ENCODE measurements at regions not wholly inside any gene's neighbourhood (a gene's known extent, or its start where the extent isn't known, plus 50 kb on each side); places are given as distances from the start of the nearest gene placed in this dataset.
"Not testable (repeated sequence)": the region's sequence is repeated elsewhere in the genome, so short reads cannot be mapped to it uniquely, and the experiment has no call there.

GRCh38 chr2:88942798-88943197 is 251.3 kb downstream of the RPIA start:
- H3K4me1 ChIP-seq: no peaks in the 10 kb centered on the region
- no peak overlapping the region for H3K27ac ChIP-seq (replicated peaks in 1 of 4)
- no peaks in the 10 kb centered on the region for H3K9me3 ChIP-seq
- DNase-seq (ENCODE audit: extremely low spot score): no peak
- no peak overlapping the region for H3K4me3 ChIP-seq
- no peaks in the 10 kb centered on the region for H3K36me3 ChIP-seq
- intact Hi-C loops (cut with DNase I): no loop called here
- peaks cover 0 to 9% (median 0%) of the 10 kb centered on the region in 4 donors for H3K27me3 ChIP-seq
- WGBS: 62% methylated on average over 2 of the region's 2 CpGs
- TF ChIP-seq POLR2A (IDR thresholded peaks at IDR 0.05; ENCODE audit: low read depth): no peak
- TF ChIP-seq, protein P1, sequence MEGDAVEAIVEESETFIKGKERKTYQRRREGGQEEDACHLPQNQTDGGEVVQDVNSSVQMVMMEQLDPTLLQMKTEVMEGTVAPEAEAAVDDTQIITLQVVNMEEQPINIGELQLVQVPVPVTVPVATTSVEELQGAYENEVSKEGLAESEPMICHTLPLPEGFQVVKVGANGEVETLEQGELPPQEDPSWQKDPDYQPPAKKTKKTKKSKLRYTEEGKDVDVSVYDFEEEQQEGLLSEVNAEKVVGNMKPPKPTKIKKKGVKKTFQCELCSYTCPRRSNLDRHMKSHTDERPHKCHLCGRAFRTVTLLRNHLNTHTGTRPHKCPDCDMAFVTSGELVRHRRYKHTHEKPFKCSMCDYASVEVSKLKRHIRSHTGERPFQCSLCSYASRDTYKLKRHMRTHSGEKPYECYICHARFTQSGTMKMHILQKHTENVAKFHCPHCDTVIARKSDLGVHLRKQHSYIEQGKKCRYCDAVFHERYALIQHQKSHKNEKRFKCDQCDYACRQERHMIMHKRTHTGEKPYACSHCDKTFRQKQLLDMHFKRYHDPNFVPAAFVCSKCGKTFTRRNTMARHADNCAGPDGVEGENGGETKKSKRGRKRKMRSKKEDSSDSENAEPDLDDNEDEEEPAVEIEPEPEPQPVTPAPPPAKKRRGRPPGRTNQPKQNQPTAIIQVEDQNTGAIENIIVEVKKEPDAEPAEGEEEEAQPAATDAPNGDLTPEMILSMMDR (IDR thresholded peaks at IDR 0.05): no peak
- TF ChIP-seq POLR2AphosphoS5 (IDR thresholded peaks at IDR 0.05): no peak
- no peak for TF ChIP-seq EP300 (IDR thresholded peaks at IDR 0.05)

DNA sequence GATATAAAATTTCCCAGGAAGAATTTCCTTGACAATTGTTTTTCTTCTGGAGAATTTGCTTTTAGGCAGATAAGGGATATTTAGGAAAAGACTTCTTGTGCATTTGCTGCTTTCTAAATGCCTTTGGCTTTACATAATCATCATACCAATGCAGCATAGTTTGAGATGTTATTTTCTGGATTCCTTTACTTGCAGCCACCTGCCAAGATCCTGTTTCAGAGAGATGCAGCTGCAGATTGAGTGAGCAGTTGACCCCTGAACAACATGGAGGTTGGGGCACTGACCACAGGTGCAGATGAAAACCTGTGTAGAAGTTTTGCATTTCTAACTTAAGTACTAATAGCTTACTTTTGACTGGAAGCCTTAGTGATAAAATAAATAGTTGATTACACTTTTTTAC is 257.9 kb downstream of the RPIA start:
- no peak for DNase-seq (ENCODE audit: extremely low spot score)
- Histone ChIP-seq H3K9me3 (no peaks in the 10 kb centered on the region), H3K4me3 (no peak overlapping the region), H3K27me3 (peaks cover 0 to 10% (median 0%) of the 10 kb centered on the region in 4 donors), H3K4me1 (no peaks in the 10 kb centered on the region), H3K27ac (replicated peaks in 1 of 4) (no peak overlapping the region), H3K36me3 (no peaks in the 10 kb centered on the region)
- intact Hi-C loops (cut with DNase I): no loop called here
- TF ChIP-seq, protein P1 (IDR thresholded peaks at IDR 0.05): no peak
- no peak for TF ChIP-seq EP300 (IDR thresholded peaks at IDR 0.05)
- no peak for TF ChIP-seq POLR2A (IDR thresholded peaks at IDR 0.05; ENCODE audit: low read depth)
- no peak for TF ChIP-seq POLR2AphosphoS5 (IDR thresholded peaks at IDR 0.05)

DNA sequence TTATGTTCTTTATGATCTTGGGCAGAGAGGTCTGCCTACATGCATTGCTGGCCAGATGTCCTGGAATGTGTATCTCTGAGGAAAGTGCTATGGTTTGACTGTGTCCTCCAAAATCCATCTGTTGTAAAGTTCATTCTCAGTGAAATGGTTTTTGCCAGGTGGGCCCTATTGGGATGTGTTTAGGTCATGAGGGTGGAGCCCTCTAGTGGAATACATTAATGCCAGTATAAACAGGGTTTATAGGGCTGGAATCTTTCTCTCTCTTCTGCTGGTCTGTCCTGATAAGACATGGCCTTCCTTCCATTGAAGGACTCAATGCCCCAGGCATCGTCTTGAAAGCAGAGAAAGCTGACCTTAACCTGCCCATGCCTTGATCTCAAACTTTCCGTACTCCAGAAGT is 258.5 kb downstream of the RPIA start:
- Histone ChIP-seq H3K27ac (replicated peaks in 1 of 4) (no peak overlapping the region), H3K4me1 (no peaks in the 10 kb centered on the region), H3K9me3 (no peaks in the 10 kb centered on the region), H3K4me3 (no peak overlapping the region), H3K27me3 (peaks cover 0 to 14% (median 0%) of the 10 kb centered on the region in 4 donors), H3K36me3 (no peaks in the 10 kb centered on the region)
- DNase-seq (ENCODE audit: extremely low spot score): no peak
- intact Hi-C loops (cut with DNase I): no loop called here
- TF ChIP-seq POLR2AphosphoS5 (IDR thresholded peaks at IDR 0.05) (no peak), POLR2A (IDR thresholded peaks at IDR 0.05; ENCODE audit: low read depth) (no peak)
- TF ChIP-seq, protein P1 (IDR thresholded peaks at IDR 0.05): peak in 1 of 3 experiments; percentile 4
- WGBS: 61% methylated on average over 2 of the region's 2 CpGs

GRCh38 chr2:88955607-88956006 is 264.1 kb downstream of the RPIA start:
- Histone ChIP-seq H3K27ac (replicated peaks in 1 of 4) (no peak overlapping the region), H3K36me3 (no peaks in the 10 kb centered on the region), H3K4me1 (no peaks in the 10 kb centered on the region), H3K4me3 (no peak overlapping the region), H3K9me3 (no peaks in the 10 kb centered on the region), H3K27me3 (peaks cover 0 to 25% (median 0%) of the 10 kb centered on the region in 4 donors)
- 90% methylated on average over 1 of the region's 1 CpG for WGBS
- TF ChIP-seq POLR2AphosphoS5 (IDR thresholded peaks at IDR 0.05) (no peak), EP300 (IDR thresholded peaks at IDR 0.05) (no peak), POLR2A (IDR thresholded peaks at IDR 0.05; ENCODE audit: low read depth) (no peak)
- TF ChIP-seq, protein P1 (IDR thresholded peaks at IDR 0.05): no peak
- no peak for DNase-seq (ENCODE audit: extremely low spot score)
- intact Hi-C loops (cut with DNase I): no loop called here

DNA sequence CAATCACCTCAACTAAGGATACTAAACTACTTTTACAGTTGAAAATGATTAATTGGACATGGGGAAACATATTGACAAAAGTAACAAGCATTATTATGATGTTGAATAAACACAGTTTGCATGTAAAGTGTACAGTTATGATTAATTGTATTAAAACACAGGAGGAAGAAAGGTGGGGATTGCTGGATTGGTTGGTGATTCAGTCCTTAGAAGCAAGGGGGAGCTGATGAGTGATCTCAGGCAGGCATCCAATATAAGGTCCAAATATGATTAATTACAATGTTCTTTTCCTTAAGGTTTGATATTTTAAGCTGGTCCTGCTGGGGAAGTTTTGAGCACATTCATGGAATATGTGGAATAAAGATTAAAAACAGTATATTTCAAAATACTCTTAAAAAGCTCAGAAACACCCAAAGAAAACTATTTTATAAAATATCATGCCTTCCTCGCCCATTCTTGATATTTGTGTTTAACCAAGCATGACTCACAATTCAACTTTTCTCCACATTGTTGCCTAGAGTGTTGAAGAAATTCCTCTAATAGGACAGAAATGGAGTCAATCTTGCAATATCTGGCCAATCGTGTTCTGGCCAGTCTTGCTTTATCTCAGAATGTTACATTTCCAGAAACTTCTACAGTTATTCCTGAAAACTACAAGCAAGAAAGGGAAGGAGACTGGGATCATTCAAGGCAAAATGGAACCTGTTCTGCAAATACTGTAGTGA is 268.2 kb downstream of the RPIA start:
- Histone ChIP-seq H3K4me1 (no peaks in the 10 kb centered on the region), H3K27ac (replicated peaks in 1 of 4) (no peak overlapping the region), H3K27me3 (peaks cover 0 to 25% (median 0%) of the 10 kb centered on the region in 4 donors), H3K36me3 (no peaks in the 10 kb centered on the region), H3K9me3 (no peaks in the 10 kb centered on the region), H3K4me3 (no peak overlapping the region)
- WGBS: 82% methylated on average over 2 of the region's 2 CpGs
- TF ChIP-seq EP300 (IDR thresholded peaks at IDR 0.05) (no peak), POLR2AphosphoS5 (IDR thresholded peaks at IDR 0.05) (no peak), POLR2A (IDR thresholded peaks at IDR 0.05; ENCODE audit: low read depth) (no peak)
- TF ChIP-seq, protein P1 (IDR thresholded peaks at IDR 0.05): no peak
- no peak for DNase-seq (ENCODE audit: extremely low spot score)
- intact Hi-C loops (cut with DNase I): no loop called here

DNA sequence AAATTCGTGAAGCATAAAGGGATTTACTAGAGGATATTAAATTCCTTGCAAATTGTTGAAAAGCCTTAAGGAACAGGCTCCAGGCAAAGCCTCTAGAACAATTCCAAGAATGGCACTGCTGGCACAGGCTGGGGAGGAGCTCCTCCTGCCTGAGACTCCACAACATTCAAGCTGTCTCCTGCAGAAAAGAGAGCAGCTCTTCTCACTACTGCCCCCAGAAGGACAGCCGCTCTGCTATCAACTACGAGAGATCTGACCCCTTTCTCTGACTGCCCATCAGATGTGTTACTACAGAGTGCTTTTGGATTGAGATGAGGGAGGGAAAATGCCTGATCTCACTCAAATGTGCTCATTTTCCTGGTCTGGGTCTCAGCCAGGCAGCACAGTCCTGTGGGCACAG is 269.9 kb downstream of the RPIA start:
- H3K9me3 ChIP-seq; DNase-seq (ENCODE audit: extremely low spot score); H3K36me3 ChIP-seq; intact Hi-C loops (cut with DNase I); H3K4me1 ChIP-seq; H3K27ac ChIP-seq (replicated peaks in 1 of 4); H3K4me3 ChIP-seq: not testable (repeated sequence)
- 46% methylated on average over 3 of the region's 3 CpGs for WGBS
- H3K27me3 ChIP-seq: peaks cover 0 to 11% (median 0%) of the 10 kb centered on the region in 4 donors
